ENCODE measurements at regions not wholly inside any gene's neighbourhood (a gene's known extent, or its start where the extent isn't known, plus 50 kb on each side); places are given as distances from the start of the nearest gene placed in this dataset.

GRCh38 chr12:87513536-87514280, 515.5 kb downstream of the C12orf50 start:
- DNase-seq = no peak
- Mint-ChIP-seq H3K9me3 (ENCODE audit: low read depth, unreplicated experiment) (no peaks in the 10 kb centered on the region), H3K27ac (ENCODE audit: unreplicated experiment) (no peak overlapping the region), H3K4me3 (ENCODE audit: low read depth, unreplicated experiment) (no peak overlapping the region), H3K4me1 (ENCODE audit: low read depth, unreplicated experiment) (peaks cover 9% of the 10 kb centered on the region), H3K27me3 (ENCODE audit: unreplicated experiment) (no peaks in the 10 kb centered on the region), H3K36me3 (ENCODE audit: insufficient read depth, unreplicated experiment) (no peaks in the 10 kb centered on the region)
- intact Hi-C loops (cut with micrococcal nuclease; ENCODE audit: unreplicated experiment) = loop anchor here (5.0 to 10.0 kb wide), 2 partner anchors 149 to 331 kb away; no protein-coding TSS in a partner anchor
- CTCF ChIA-PET = interaction anchor here (0.7 kb wide), 1 partner anchor 880 kb away, joined by 3 read pairs; no protein-coding TSS in a partner anchor
- no TSS peak for BruUV-seq (replicated peaks)
- TF ChIP-seq CTCF (IDR thresholded peaks at IDR 0.05; ENCODE audit: unreplicated experiment) = no peak

GRCh38 chr12:87511371-87511770, 517.8 kb downstream of the C12orf50 start:
- CTCF ChIA-PET = no interaction called here
- Mint-ChIP-seq H3K27ac (ENCODE audit: unreplicated experiment) (no peak overlapping the region), H3K27me3 (ENCODE audit: unreplicated experiment) (no peaks in the 10 kb centered on the region), H3K36me3 (ENCODE audit: insufficient read depth, unreplicated experiment) (no peaks in the 10 kb centered on the region), H3K9me3 (ENCODE audit: low read depth, unreplicated experiment) (peaks cover 3% of the 10 kb centered on the region), H3K4me3 (ENCODE audit: low read depth, unreplicated experiment) (no peak overlapping the region), H3K4me1 (ENCODE audit: low read depth, unreplicated experiment) (peaks cover 9% of the 10 kb centered on the region)
- no peak for TF ChIP-seq CTCF (IDR thresholded peaks at IDR 0.05; ENCODE audit: unreplicated experiment)
- BruUV-seq (replicated peaks) = no TSS peak
- DNase-seq = no peak
- intact Hi-C loops (cut with micrococcal nuclease; ENCODE audit: unreplicated experiment) = loop anchor here (5.0 to 10.0 kb wide), 2 partner anchors 151 to 333 kb away; no protein-coding TSS in a partner anchor

- no peak for TF ChIP-seq CTCF (IDR thresholded peaks at IDR 0.05; ENCODE audit: unreplicated experiment)
- intact Hi-C loops (cut with micrococcal nuclease; ENCODE audit: unreplicated experiment) = loop anchor here (5.0 kb wide), 1 partner anchor 67 kb away; no protein-coding TSS in a partner anchor
- no peaks in the 10 kb centered on the region for H3K27me3 Mint-ChIP-seq (ENCODE audit: unreplicated experiment)
- H3K9me3 Mint-ChIP-seq (ENCODE audit: low read depth, unreplicated experiment) = peaks cover 3% of the 10 kb centered on the region
- H3K4me1 Mint-ChIP-seq (ENCODE audit: low read depth, unreplicated experiment) = peaks cover 9% of the 10 kb centered on the region
- peak; percentile 11 for DNase-seq
- no peak overlapping the region for H3K4me3 Mint-ChIP-seq (ENCODE audit: low read depth, unreplicated experiment)
- BruUV-seq (replicated peaks) = no TSS peak
- CTCF ChIA-PET = no interaction called here
- H3K36me3 Mint-ChIP-seq (ENCODE audit: insufficient read depth, unreplicated experiment) = no peaks in the 10 kb centered on the region
- H3K27ac Mint-ChIP-seq (ENCODE audit: unreplicated experiment) = peak overlapping the region; percentile 10
These were observed 519.9 kb downstream of the C12orf50 start for GRCh38 chr12:87509237-87509820.

- no peak for DNase-seq
- Mint-ChIP-seq H3K36me3 (ENCODE audit: insufficient read depth, unreplicated experiment) (no peaks in the 10 kb centered on the region), H3K27ac (ENCODE audit: unreplicated experiment) (no peak overlapping the region), H3K4me3 (ENCODE audit: low read depth, unreplicated experiment) (no peak overlapping the region), H3K9me3 (ENCODE audit: low read depth, unreplicated experiment) (peaks cover 2% of the 10 kb centered on the region), H3K4me1 (ENCODE audit: low read depth, unreplicated experiment) (no peaks in the 10 kb centered on the region), H3K27me3 (ENCODE audit: unreplicated experiment) (no peaks in the 10 kb centered on the region)
- intact Hi-C loops (cut with micrococcal nuclease; ENCODE audit: unreplicated experiment) = no loop called here
- BruUV-seq (replicated peaks) = no TSS peak
- CTCF ChIA-PET = no interaction called here
- TF ChIP-seq CTCF (IDR thresholded peaks at IDR 0.05; ENCODE audit: unreplicated experiment) = no peak
These were observed 537.6 kb downstream of the C12orf50 start for GRCh38 chr12:87491598-87491997.
